OCI-LY1 (cell line): ENCODE measurements at regions not wholly inside any gene's neighbourhood (a gene's known extent, or its start where the extent isn't known, plus 50 kb on each side); places are given as distances from the start of the nearest gene placed in this dataset.

Source experiments
- H2AFZ ChIP-seq: fragments of 200-600 bp; sonication (generic), shearing (Covaris generic); 2 replicates; pipeline ENCODE4 v1.6.0; 2014; ENCODE audit warnings: antibody characterized with exemption, mild to moderate bottlenecking, low read length
- H3F3A ChIP-seq: fragments of 200-600 bp; sonication (generic), shearing (Covaris generic); 2 replicates; pipeline ENCODE4 v1.6.0; 2014; ENCODE audit warnings: mild to moderate bottlenecking, antibody characterized with exemption, low read length, moderate library complexity; ENCODE audit not compliant: insufficient read depth
- H3K27ac ChIP-seq: fragments of 200-600 bp; sonication (generic); 2 replicates; pipeline ENCODE4 v1.5.1; 2014; ENCODE audit warnings: low read length, mixed run types, mild to moderate bottlenecking, low read depth; ENCODE audit not compliant: poor library complexity, severe bottlenecking
- H3K27me3 ChIP-seq: fragments of 200-600 bp; sonication (generic); 2 replicates; pipeline ENCODE4 v1.6.0; 2014; ENCODE audit warnings: antibody characterized with exemption, mild to moderate bottlenecking, low read length, moderate library complexity; ENCODE audit not compliant: insufficient read depth
- H3K36me3 ChIP-seq: fragments of 200-600 bp; sonication (generic); 2 replicates; pipeline ENCODE4 v1.6.1; 2014; ENCODE audit warnings: mild to moderate bottlenecking, antibody characterized with exemption, low read length, moderate library complexity, mixed read lengths; ENCODE audit not compliant: insufficient read depth
- H3K4me1 ChIP-seq: fragments of 200-600 bp; sonication (generic); 2 replicates; pipeline ENCODE4 v1.5.1; 2014; ENCODE audit warnings: mild to moderate bottlenecking, low read length, moderate library complexity; ENCODE audit not compliant: insufficient read depth, severe bottlenecking
- H3K4me2 ChIP-seq: fragments of 200-600 bp; sonication (generic), shearing (Covaris generic); 2 replicates; pipeline ENCODE4 v1.6.1; 2014; ENCODE audit warnings: low read length
- H3K4me3 ChIP-seq: fragments of 200-600 bp; sonication (generic); 2 replicates; pipeline ENCODE4 v1.5.1; 2014; ENCODE audit warnings: low read length, low read depth, mild to moderate bottlenecking, mixed read lengths; ENCODE audit not compliant: poor library complexity, severe bottlenecking
- H3K79me2 ChIP-seq: fragments of 200-600 bp; shearing (Covaris generic); 2 replicates; pipeline ENCODE4 v1.6.1; 2016; ENCODE audit warnings: mixed run types, low read length, mixed read lengths; ENCODE audit not compliant: insufficient read depth
- H3K9ac ChIP-seq: fragments of 200-600 bp; sonication (generic), shearing (Covaris generic); 2 replicates; pipeline ENCODE4 v1.6.1; 2014; ENCODE audit warnings: mild to moderate bottlenecking, low read length, mixed read lengths
- H3K9me2 ChIP-seq: fragments of 200-600 bp; sonication (generic), shearing (Covaris generic); 2 replicates; pipeline ENCODE4 v1.6.1; 2014; ENCODE audit warnings: low read depth, mild to moderate bottlenecking, low read length, mixed read lengths
- H3K9me3 ChIP-seq: fragments of 200-600 bp; shearing (Covaris generic); 2 replicates; pipeline ENCODE4 v1.6.1; 2014; ENCODE audit warnings: low read length, mixed read lengths
- H4K20me1 ChIP-seq: fragments of 200-600 bp; sonication (generic), shearing (Covaris generic); 2 replicates; pipeline ENCODE4 v1.6.0; 2016; ENCODE audit warnings: mild to moderate bottlenecking, low read length; ENCODE audit not compliant: insufficient read depth
- CTCF ChIP-seq: fragments of 200-600 bp; sonication (generic), shearing (Covaris generic); IDR thresholded peaks from 2 replicates; pipeline ENCODE4 v1.5.1; 2017; ENCODE audit warnings: mild to moderate bottlenecking, antibody characterized with exemption, low read length, moderate library complexity, mixed read lengths
- EZH2 ChIP-seq: fragments of 200-600 bp; sonication (generic), shearing (Covaris generic); IDR thresholded peaks from 2 replicates; pipeline ENCODE4 v1.8.0; 2017; ENCODE audit warnings: borderline replicate concordance, mixed run types, mild to moderate bottlenecking, antibody characterized with exemption, low read length, moderate library complexity, mixed read lengths

DNA sequence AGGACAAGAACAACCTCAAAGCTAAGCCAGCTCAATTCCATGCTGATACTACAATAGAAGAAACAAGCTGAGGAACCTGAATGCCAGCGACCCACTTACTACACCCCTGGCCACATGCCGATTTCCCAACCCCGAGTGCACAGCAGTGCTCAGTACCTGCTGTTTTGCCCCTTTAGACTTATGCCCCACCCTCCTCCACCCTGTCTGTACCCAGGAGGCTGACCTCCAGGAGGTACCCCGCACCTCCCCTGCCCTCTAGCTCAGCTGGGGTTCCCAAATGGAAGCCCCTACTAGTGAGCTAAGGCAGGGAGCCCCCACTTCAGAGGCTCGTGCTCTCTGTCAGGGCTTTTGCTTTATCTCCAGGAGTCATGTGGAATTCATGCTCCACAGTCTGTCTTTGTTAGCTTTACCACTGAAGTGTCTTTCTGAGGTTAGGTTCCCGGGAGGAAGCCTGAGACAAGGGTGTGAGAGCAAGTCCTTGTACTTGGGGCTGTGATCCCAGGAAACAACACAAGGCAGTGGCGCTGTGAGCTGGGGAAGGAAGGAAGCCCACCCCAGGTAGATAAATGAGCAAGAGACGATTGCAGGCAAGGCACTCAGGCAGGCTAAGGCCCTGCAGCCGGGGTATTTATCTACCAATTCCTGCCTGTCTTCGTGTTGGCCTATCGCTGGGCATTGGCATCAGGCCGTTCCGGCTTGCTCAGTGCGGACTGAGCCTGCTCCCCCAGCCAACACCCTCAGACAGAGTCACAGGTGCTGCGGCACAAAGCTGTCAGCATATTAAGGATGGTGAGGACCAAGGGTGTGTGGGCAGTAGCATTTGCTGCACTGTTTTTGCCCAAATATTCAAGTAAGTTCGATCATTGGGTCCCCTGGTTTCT lies 220.5 kb downstream of the CYP26B1 start:
- no peaks in the 10 kb centered on the region for H4K20me1 ChIP-seq
- H3K79me2 ChIP-seq, result no peaks in the 10 kb centered on the region
- H2AFZ ChIP-seq, result no peak overlapping the region
- H3K27me3 ChIP-seq, result no peaks in the 10 kb centered on the region
- H3K9me3 ChIP-seq, result no peaks in the 10 kb centered on the region
- no peaks in the 10 kb centered on the region for H3F3A ChIP-seq
- H3K4me1 ChIP-seq, result no peaks in the 10 kb centered on the region
- no peak overlapping the region for H3K9ac ChIP-seq
- H3K4me2 ChIP-seq, result no peak overlapping the region
- no peak overlapping the region for H3K4me3 ChIP-seq
- no peak overlapping the region for H3K27ac ChIP-seq
- no peaks in the 10 kb centered on the region for H3K36me3 ChIP-seq
- TF ChIP-seq EZH2 (no peak), CTCF (no peak)
- H3K9me2 ChIP-seq, result no peaks in the 10 kb centered on the region

DNA sequence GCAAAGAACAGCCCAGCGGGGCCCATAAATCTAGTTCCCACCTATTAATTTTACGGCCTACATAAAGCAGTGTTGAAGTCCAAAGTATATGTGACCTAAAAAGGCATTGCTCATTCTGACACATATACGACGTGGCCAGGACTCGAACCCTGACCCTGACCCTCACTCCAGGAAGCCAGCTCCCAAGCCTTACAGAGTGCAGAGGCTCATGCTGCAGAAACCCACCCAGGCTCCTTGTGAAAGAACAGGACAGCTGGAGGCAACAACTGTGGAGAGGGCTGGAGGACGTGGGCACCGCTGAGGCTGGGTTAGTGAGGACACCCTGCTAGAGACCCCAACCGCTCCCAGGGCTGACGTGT lies 221.6 kb downstream of the CYP26B1 start:
- TF ChIP-seq CTCF (no peak), EZH2 (no peak)
- Histone ChIP-seq H3K4me3 (no peak overlapping the region), H3K9me2 (no peaks in the 10 kb centered on the region), H3K79me2 (no peaks in the 10 kb centered on the region), H3K9me3 (no peaks in the 10 kb centered on the region), H3F3A (no peaks in the 10 kb centered on the region), H3K4me1 (no peaks in the 10 kb centered on the region), H2AFZ (no peak overlapping the region), H3K36me3 (no peaks in the 10 kb centered on the region), H3K27me3 (no peaks in the 10 kb centered on the region), H3K27ac (no peak overlapping the region), H3K4me2 (no peak overlapping the region), H3K9ac (no peak overlapping the region), H4K20me1 (no peaks in the 10 kb centered on the region)

DNA sequence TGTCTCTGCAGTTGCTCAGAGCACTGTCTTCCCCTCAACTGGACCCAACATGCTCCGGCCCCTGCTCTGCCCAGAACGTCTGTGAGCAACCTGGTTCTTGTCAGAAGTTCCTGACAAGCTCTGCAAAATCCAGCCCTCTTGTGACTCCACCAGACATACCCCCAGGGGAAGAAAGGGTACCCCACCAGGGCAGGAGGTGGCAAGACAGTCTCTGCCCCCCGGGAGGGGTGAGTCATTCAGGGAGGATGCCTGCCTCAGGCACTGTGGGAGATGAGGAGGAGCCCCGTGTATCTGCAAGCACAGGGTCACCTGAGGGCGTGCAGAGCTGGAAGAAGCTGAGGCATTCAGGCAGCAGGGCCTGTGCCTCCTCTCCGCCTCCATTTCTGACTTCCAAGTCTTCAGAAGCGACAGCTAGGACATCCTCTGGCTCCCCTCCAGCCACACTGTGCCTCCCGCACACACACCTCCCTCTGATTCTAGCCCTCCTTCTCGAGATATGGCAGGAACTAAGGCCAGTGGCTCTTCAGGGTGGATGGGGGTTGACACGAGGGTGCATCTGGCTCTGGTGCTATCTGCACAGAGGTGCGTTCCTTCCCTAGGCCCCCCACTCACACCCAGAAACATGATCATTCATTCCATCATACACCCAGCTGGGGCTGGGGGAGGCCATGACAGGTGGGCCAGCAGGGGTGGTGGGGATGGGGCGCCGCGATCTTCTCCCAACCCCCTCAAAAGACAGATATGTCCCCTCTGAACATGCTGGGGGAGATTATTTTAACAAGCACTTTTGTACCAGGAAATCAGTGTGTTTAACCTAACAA lies 222.2 kb downstream of the CYP26B1 start:
- no peak overlapping the region for H3K4me3 ChIP-seq
- H3K4me1 ChIP-seq, result no peaks in the 10 kb centered on the region
- no peaks in the 10 kb centered on the region for H3K9me2 ChIP-seq
- no peak overlapping the region for H3K9ac ChIP-seq
- no peak overlapping the region for H3K4me2 ChIP-seq
- TF ChIP-seq EZH2 (no peak), CTCF (no peak)
- no peak overlapping the region for H2AFZ ChIP-seq
- H3K36me3 ChIP-seq, result no peaks in the 10 kb centered on the region
- no peaks in the 10 kb centered on the region for H4K20me1 ChIP-seq
- H3K27ac ChIP-seq, result no peak overlapping the region
- no peaks in the 10 kb centered on the region for H3K27me3 ChIP-seq
- no peaks in the 10 kb centered on the region for H3F3A ChIP-seq
- H3K9me3 ChIP-seq, result no peaks in the 10 kb centered on the region
- H3K79me2 ChIP-seq, result no peaks in the 10 kb centered on the region
